GDM1 (cell line): ENCODE measurements at regions not wholly inside any gene's neighbourhood (a gene's known extent, or its start where the extent isn't known, plus 50 kb on each side); places are given as distances from the start of the nearest gene placed in this dataset.
"Not testable (repeated sequence)": the region's sequence is repeated elsewhere in the genome, so short reads cannot be mapped to it uniquely, and the experiment has no call there.

Experiments
- DNase-seq: peaks from one replicate; lab custom pipeline; 2025; lab: John Stamatoyannopoulos, UW

DNA sequence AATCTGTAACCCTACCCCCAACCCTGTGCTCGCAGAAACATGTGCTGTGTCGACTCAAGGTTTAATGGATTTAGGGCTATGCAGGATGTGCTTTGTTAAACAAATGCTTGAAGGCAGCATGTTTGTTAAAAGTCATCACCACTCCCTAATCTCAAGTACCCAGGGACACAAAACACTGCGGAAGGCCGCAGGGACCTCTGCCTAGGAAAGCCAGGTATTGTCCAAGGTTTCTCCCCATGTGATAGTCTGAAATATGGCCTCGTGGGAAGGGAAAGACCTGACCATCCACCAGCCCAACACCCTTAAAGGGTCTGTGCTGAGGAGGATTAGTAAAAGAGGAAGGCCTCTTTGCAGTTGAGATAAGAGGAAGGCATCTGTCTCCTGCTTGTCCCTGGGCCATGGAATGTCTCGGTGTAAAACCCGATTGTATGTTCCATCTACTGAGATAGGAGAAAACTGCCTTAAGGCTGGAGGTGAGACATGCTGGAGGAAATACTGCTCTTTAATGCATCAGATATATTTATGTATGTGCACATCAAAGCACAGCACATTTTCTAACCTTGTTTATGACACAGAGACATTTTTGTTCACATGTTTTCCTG is 94.4 kb downstream of the LSM3 start:
- DNase-seq: not testable (repeated sequence)

DNA sequence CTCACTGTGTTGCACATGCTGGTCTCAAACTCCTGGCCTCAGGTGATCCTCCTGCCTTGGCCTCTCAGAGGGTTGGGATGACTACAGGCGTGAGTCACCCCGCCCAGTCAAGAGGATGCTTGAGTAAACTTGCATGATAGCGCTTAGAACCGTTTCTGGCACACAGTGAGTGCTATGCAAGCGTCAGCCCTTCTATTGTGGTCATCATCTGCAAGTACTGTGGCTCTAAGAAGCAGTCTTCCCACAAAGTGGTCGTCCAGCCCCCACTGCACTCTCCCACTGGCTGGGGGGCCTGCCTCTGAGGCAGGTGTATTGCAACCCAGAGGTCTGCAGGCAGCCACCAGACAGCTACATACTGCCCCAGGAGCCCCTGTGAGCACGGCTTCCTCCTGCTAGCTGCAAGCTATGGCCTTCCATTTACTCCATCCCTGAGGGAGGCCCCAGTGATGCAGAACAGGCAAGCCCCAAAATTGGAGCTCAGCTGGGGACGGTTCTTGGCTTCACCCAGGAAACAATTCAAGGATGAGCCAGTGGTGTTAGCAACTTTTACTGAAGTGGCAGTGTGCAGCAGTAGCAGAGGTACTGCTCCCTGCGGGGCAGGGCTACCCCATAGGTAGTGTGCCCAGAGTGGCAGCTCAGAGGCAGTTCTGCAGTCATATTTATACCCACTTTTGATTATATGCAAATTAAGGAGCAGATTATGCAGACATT is 95.4 kb downstream of the LSM3 start:
- DNase-seq: no peak

DNA sequence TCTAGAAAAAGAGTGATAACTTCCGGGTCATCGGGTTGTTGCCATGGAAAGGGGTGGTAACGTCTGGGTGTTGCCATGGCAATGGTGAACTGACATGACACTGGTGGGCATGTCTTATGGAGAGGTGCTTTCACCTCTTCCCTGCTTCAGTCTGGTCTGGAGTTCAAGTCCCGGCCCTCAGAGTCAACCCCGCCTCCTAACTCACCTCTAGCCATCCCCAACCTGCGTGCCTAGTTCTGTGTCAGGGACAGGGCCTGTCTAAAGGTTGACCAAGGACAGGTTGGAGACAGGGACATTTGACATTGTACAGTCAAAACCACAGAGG is 96.0 kb downstream of the LSM3 start:
- DNase-seq: no peak

DNA sequence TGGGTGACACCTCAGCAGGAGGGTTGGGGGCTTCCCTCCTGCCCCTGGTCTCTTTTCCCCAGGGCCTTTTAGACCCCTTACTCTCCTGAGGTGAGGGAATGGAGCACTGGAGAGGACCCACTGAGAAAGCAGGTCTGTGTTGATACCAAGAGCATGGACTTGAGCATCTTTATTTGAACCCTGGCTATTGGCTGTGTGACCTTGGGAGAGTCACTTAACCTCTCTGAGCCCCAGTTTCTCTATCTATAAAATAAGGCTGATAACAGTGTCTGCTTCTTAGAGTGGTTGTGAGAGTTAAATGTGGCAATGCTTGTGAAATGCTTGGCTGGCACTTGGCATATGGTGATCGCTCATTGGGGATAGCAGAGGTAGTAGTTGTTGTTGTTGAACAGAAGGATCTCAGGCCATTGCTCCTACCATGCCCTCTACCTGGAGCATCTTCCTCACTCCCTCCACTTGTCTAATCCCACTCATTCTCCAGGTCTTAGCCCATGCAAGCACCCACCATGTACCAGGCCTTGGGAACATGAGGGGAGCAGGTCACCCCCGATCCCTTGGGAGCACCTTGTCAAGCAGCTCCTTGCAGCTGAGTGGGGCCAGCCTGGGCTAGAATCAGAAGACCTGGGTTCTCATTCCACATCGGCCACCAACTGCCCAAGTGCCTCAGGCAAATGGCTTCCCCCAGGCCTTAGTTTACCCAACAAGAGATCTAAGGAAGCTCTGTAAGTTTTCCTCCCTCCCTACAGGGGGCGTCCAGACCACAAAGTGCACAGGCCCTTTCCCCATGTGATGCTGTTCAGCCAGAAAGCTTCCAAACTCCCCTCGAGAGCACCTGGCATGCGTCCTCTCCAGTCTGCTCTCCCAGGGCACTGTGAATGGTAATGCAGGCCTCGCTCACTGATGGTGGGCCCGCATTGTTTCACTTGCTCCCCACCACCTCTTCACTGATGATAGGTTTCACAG is 96.7 kb downstream of the LSM3 start:
- no peak for DNase-seq

DNA sequence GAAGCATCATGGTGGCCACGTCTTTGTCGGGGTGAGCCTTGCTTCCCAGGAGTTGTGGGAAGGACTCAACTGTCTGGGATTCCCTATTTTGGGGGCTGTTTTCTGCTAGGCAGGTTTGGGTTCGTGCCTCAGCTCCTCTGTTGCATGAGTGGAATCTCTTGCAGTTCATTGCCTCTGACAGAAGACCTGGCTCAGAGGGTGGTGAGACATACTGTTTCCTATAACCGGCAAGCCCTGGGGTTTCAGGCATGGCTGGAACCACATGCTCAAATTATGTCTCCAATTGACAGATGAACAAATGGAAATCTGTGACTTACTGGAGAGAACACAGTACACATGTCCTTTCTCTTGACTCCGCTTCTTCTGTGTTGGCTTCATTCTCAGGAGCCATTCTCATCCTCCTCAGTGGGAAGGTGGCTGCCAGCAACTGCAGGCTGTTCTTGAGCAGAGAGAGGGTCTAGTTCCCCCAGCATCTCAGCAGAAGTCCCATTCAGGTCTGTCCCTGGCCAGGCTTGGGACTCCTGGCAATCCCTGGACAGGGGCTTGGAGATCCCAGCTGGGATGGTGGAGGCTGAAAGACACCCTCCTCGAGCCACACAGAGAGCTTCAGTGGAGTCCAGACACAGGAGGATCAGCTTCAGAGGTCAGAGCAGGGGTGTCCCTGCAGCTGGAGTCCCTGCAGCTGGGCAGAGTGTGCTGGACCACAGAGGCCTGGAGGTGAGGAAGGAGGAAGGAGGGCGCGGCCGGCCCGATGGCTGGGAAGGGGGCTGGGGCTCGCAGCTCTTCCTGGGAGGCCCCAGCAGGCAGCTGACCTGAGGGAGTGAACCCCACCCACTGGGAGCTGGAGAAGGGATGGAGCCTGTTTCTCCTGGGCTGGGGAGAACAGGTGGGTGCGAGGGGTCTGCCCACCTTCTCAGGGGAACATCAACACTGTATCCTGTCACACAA is 97.6 kb downstream of the LSM3 start:
- DNase-seq: no peak

DNA sequence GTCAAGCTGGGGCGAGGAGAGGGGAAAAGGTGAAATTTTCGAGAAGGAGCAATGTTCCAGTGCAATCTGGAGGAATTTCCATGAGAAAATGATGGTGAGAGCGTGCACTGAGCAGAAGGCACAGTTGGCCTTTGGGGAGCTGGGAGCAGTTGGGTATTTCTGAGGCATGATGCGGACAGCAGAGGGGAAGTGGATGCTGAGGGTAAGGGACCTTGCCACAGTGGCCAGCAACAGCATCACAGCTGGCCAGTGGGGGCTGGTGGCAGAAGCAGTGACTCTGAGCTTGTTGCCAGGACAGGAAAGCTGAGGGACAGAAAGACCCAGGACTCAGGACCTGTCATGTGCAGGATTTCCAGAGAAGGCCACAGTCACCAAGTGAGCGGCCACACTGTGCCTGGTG is 98.9 kb downstream of the LSM3 start:
- DNase-seq: no peak

DNA sequence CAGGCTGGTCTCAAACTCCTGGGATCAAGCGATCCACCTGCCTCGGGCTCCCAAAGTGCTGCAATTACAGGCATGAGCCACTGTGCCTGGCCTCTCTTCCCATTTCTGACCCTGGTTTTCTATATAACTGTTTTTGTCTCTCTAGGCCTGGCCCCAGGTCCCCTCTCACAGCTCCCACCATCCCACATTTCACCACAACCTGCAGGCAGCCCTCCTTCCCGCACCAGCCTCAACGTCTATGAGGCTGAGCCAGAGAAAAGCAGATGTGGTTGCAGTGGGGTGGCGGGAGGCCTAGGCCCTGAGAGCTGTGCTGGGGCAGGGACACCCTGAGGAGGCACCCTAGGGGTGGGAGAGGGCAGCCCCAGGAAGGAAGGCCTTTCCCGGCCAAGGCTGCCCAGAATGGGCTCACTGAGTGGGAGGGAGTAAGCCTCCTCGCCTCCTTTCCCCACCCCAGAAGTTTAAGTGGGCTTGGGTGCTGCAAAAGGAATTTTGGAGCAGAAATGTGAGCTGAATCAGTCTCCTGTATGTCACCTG is 99.7 kb downstream of the LSM3 start:
- peak; percentile 48 for DNase-seq

DNA sequence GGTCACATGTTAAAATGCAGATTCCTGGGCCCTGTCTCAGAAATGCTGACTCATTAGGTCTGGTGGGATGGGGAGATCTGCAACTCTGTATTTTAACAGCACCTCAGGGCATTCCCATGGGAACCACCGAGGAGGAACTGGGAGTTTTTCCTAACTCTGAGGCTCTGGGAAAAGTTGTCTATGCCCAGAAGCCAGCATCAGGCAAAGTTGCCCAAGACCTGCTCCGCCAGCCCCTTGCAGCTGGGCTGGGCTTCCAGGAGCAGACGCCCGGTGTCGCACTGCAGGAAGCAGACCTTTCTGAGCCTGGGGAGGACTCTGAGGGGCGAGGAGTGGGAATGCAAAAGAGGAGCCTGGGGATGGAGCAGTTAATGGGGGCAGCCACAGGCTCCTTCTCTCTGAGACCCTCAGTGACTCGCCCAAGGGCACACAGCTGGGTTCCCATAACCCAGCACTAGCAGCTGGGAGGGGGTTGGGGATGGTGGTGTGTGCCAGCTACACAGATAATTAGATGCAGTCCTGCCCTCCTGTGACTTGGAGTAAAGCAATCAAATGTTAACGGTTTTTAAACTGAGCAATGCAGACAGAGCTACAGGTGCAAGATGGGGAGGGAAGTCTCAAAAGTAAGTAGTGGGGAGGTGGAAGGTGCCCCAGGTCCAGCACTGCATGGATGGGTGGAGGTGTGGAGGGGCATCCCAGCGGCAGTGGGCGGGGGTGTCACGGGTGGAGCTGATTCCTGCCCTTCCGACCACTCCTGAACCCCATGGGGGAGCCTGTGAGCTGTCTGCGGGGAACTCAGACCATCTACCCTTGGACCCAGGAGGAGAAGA is 100.4 kb downstream of the LSM3 start:
- DNase-seq: no peak

DNA sequence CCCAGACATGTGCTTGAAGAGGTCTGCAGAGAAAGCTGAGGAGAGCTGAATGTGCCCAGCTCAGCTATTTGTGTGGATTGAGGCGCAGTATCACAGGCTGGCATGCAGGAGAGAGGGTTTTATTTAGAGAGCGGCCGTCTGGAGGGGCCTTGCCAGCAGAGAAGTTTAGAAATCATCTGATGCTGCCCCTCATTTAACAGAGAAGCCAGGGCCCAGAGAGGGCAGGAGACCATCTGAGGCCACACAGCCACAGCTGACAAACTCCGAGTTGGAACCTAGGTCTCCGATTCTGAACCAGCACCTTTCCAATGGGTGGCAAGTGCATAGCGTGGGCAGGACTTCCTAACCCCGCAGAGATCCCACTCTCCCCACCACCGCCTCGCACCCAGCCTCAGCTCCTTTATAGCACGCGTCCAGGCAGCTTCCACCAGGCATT is 101.0 kb downstream of the LSM3 start:
- no peak for DNase-seq

DNA sequence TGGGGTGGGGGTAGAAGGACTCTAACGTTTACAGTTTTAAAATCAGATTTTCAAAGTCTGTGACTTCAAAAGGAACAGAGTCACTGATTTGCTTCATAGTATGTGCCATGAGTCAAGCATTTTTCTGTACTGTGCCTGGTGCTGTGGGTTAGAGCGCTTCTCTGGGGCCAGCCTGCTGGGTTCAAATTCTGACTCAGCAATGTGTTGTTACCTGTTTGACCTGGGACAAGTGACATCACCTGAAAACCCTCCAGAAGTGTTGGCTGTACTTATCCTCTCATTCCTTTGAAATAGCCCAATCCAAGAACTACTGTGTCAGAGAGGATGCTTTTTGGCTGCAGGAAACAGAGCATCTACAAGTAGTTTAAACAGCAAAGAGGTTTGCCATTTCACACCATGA is 101.7 kb downstream of the LSM3 start:
- no peak for DNase-seq

DNA sequence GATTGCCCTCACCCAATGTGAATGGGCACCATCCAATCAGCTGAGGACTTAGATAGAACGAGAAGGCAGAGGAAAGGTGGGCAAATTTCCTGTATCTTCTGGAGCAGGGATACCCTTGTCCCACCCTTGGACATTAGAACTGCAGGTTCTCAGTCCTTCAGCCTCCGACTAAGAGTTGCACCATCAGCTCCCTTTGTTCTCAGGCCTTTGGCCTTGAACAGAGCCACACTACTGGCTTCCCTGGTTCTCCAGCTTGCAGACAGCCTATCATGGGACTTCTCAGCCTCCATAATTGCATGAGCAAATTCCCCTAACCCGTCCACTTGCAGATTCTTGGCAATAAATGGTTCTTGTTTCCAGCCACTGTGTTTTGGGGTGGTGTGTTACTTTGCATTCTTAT is 102.4 kb downstream of the LSM3 start:
- no peak for DNase-seq

DNA sequence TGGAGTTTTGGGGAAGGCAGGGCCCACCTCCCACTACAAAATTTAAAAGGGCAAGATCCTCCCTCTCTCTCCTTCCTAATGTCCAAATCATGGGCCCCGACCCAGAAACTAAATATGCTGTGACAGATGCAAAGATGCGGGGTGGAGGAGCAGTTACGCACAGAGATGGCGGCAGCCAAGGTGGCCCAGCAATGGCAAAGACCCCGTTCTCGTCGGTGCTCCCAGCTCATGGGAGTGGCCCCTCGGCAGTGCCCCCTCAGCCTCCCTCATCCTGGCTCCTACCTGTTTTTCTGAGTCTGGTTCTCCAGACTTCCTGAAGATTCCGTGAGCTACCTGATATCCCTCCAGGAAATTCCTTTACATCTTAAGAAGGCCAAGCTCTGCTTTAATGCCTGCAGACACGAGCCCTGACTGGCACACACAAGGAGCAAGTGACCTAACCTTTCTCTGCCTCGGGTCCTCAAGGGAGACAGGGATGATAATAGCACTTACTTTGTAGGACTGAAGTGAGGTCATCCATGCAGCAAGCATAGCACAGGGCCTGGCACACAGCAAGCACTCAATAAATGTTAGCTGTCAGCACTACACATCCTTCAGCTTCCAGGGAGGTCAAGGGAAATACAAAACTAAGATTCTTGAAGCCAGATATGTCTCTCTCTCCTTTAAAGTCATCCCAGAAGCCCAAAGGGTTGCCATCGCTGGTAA is 103.5 kb downstream of the LSM3 start:
- no peak for DNase-seq

DNA sequence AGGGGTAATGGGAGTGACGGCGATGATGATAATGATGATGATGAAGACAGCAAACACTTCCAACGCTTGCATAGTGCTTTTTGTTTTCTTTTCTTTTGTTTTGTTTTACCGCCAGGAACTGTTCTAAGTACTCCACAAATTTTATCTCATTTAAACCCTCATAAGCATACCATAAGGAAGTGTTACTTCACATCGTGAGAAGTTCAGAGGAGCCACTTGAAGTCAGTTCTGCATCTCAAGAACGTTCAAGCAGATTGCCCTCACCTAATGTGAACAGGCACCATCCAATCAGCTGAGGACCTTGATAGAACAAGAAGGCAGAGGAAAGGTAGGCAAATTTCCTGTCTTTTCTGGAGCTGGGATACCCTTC is 104.1 kb downstream of the LSM3 start:
- DNase-seq: no peak

DNA sequence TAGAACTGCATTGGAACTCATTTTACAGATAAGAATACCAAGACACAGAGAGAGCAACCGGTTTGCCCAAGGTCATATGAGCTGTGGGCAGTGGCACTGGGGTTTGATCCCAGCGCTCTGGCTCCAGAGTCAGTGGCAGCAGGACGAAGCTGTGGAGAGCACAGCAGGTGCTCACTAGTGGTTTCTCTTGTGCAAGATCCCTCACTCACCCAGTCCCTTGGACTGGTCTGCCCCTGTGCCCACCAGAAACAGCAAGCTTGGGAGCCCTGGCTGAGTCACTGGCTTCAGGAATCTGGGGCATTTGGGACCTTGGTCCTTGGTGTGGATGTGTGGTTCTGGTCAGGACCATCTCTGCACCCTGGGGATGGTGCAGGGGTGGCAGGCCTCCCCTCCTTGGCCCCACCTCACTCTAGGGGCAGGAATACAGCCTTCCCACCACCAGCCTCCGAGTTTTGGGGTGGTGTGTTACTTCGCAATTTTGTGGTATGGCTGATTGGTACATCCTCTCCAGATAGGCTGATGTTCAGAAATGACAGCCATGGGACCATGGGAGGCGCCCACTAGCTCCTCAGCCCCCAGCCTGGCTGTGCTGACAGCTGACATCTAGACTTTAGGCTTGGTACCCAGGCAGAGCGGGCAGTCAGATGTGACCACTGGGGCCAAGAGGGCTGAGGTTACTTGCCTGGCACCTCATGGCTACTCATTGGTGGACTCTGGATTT is 104.6 kb downstream of the LSM3 start:
- DNase-seq: no peak

DNA sequence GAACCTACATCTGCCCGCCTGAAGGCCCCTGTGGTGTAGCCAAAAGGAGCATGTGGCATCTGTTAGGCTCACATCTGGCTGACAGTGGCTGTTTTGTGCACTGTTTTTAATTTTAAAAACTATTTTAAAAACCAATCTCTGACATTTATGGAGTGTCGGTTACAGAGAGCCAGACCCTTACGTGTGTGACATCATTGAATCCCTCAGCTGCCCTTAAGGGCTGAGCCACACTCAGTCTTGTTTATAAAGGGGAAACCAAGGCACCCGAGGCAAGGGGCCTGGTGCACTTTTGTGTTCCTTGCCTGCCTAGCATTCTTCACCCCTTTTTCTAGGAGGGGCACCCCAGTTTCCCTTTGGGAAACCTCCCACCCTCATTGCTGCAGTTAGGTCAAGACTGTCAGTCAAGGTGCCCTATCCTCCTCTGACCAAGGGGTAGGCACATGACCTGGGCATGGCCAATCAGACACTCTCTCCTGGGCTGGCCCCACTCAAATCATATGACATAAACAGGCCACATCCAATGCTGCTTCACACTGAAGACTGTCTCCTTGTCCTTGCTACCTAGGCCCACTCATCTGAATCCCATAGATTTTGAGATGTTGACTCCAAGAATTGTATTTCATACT is 105.3 kb downstream of the LSM3 start:
- DNase-seq: no peak

DNA sequence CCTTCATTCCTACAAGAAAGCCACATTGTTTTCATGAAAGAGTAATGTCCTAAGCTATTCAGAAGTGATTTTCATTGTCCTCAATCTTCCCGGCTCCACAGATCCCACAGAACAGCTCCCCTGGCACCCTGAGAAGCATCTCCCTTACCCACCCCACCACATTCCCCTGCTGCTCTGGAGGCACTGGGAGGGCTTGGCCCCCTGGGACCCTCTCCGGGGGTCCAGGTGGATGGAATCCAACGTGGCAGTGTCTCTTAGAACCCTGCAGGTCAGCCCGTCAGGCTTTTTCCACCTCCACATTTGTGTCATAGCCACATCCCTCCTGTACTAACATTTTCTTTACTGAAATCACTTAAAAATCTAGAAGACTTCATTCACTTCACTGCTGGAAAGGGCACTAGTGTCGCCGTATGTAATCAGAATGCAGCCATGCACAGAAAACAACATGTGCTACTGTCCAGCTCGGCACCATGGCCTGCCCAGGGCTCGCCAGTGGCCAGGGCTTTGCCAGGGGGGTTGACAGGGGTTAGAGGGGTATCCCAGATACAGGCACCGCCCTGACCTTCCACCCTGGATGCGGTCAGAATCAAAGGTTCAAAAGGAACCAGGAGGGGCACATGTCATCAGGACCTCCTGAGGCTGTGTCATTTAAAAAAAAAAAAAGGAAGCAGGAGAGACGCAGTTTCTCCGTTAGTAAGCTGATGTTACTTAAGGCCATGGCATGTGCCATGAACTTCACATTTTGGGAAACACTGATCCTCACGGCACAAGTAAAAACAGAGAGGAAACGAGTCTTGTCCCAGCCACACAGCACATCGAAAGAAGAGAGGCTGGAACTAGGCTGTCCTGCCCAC is 106.3 kb downstream of the LSM3 start:
- DNase-seq: no peak

DNA sequence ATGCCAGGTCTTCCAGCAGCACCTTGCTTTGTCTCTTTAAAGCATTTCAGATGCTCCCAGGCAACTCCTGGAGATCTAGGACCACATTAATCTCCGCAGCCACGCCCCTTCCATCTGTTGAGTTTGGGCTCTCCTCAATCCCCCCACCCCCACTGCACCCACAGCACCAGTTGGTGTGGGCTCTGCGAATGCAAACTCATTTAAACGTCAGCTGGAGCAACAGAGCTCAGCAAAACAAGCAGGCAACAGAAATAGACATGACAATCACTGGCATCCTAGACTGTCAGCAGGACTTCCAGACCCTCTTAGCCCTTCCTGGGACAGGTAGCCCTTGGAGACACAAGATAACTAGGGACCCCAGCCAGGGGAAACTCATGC is 106.9 kb downstream of the LSM3 start:
- DNase-seq: no peak

DNA sequence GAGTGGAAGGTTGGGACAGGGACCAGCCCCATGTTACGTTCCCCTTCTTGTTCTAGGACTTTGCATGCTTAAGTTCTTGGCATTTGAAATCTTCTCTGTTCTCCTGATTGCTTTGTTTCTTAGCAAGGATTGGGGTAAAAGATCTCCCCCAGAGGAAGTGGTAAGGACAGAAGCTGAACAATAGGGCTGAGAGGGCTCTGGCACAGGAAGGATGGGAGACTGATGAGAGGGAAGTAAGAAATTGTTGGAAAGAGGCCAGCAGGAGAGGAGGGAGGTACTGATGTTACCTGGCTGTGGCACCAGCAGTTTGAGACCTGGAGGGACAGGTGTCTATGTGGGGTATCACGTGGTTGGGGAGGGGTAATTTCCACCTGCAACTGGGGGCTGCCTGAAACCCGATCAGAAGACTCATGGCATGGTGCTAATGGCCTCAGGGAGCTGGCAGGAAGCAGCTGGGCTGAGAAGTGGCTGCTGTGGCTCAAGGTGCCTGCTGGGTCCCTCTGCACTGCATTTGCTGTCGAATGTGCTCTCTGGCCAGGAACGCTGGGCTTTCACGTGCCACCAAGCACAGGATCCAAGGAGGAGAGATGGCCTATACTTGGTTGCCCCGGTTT is 108.4 kb downstream of the LSM3 start:
- DNase-seq: no peak
